Endothelial cell of umbilical vein (primary cell): ENCODE measurements at regions not wholly inside any gene's neighbourhood (a gene's known extent, or its start where the extent isn't known, plus 50 kb on each side); places are given as distances from the start of the nearest gene placed in this dataset.

Experiments used
- EZH2 ChIP-seq: IDR thresholded peaks from 2 replicates; pipeline ENCODE4 v1.6.1; 2012; ENCODE audit warnings: borderline replicate concordance, low read depth, mild to moderate bottlenecking, moderate library complexity, low read length, inconsistent platforms; ENCODE audit not compliant: severe bottlenecking
- GATA2 ChIP-seq: IDR thresholded peaks from 2 replicates; pipeline ENCODE4 v1.7.0; 2011; ENCODE audit warnings: low read depth, mild to moderate bottlenecking, moderate library complexity, mixed read lengths, low read length; ENCODE audit not compliant: insufficient read length, insufficient read depth
- JUN ChIP-seq: IDR thresholded peaks from 2 replicates; pipeline ENCODE4 v1.6.1; 2011; ENCODE audit warnings: borderline replicate concordance, low read depth; ENCODE audit not compliant: insufficient read length, insufficient read depth
- MAX ChIP-seq: IDR thresholded peaks from 2 replicates; pipeline ENCODE4 v1.6.1; 2011; ENCODE audit not compliant: insufficient read depth, insufficient read length
- POLR2A ChIP-seq: IDR thresholded peaks from 2 replicates; pipeline ENCODE4 v1.6.1; 2012; ENCODE audit warnings: low read depth, mild to moderate bottlenecking, control low read depth, low read length
- POLR2AphosphoS5 ChIP-seq: IDR thresholded peaks from 2 replicates; pipeline ENCODE4 v1.6.1; 2012; ENCODE audit warnings: low read depth, mild to moderate bottlenecking, control low read depth, low read length, moderate library complexity; ENCODE audit not compliant: insufficient read depth
- TF ChIP-seq, protein P1 (sequence below), 2 donors: IDR thresholded peaks; 1 replicate in 1 of 2; 2 replicates in 1 of 2; pipeline ENCODE4 v1.5.1; 2011; ENCODE audit warnings: low read length in 2 of 2, mild to moderate bottlenecking in 2 of 2, moderate library complexity in 2 of 2, control low read depth in 1 of 2, inconsistent platforms in 1 of 2, low read depth in 1 of 2; ENCODE audit not compliant: insufficient read depth in 1 of 2; ENCODE audit errors: extremely low read depth in 1 of 2

DNA sequence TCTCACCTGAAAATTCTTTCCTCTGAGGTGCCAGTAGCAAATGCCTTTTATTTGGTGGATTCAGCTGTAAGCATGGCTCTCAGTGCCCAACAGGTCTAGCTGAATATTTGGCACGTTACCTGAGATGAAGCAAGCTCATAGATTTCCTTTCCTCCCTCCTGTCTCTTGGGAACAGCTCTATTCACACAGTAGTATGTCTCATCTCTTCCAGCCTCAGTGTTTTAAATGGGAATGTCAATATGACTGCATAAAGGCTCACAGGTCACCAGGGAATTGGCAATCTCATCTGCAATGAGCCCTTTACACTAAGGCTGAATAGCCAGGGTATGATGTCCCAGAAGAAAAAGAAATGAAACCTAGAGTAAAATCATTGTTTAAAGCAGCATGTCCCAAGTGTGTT lies 733.5 kb downstream of the NTRK3 start:
- TF ChIP-seq, protein P1, sequence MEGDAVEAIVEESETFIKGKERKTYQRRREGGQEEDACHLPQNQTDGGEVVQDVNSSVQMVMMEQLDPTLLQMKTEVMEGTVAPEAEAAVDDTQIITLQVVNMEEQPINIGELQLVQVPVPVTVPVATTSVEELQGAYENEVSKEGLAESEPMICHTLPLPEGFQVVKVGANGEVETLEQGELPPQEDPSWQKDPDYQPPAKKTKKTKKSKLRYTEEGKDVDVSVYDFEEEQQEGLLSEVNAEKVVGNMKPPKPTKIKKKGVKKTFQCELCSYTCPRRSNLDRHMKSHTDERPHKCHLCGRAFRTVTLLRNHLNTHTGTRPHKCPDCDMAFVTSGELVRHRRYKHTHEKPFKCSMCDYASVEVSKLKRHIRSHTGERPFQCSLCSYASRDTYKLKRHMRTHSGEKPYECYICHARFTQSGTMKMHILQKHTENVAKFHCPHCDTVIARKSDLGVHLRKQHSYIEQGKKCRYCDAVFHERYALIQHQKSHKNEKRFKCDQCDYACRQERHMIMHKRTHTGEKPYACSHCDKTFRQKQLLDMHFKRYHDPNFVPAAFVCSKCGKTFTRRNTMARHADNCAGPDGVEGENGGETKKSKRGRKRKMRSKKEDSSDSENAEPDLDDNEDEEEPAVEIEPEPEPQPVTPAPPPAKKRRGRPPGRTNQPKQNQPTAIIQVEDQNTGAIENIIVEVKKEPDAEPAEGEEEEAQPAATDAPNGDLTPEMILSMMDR (IDR thresholded peaks at IDR 0.05; ENCODE audit: extremely low read depth in 1 of 2, insufficient read depth in 1 of 2, low read depth in 1 of 2, low read length in 2 of 2) = no peak
- TF ChIP-seq POLR2A (no peak), MAX (no peak), POLR2AphosphoS5 (no peak), GATA2 (no peak), JUN (no peak), EZH2 (no peak)
